OCI-M1 (cell line): ENCODE measurements at regions not wholly inside any gene's neighbourhood (a gene's known extent, or its start where the extent isn't known, plus 50 kb on each side); places are given as distances from the start of the nearest gene placed in this dataset.
"Not testable (repeated sequence)": the region's sequence is repeated elsewhere in the genome, so short reads cannot be mapped to it uniquely, and the experiment has no call there.

Experiments
- DNase-seq: peaks from one replicate; lab custom pipeline; 2025; lab: John Stamatoyannopoulos, UW

GRCh38 chr1:229924639-229925038 lies 142.4 kb upstream of the GALNT2 start:
- no peak for DNase-seq

GRCh38 chr1:229928767-229929166 lies 138.3 kb upstream of the GALNT2 start:
- DNase-seq: no peak

- DNase-seq: not testable (repeated sequence)
These were observed 135.3 kb upstream of the GALNT2 start for GRCh38 chr1:229931751-229932150.

- DNase-seq: not testable (repeated sequence)
These were observed 131.9 kb upstream of the GALNT2 start for GRCh38 chr1:229935157-229935556.

GRCh38 chr1:229938551-229938950 lies 128.5 kb upstream of the GALNT2 start:
- no peak for DNase-seq

- DNase-seq: no peak
These were observed 126.4 kb upstream of the GALNT2 start for GRCh38 chr1:229940684-229941083.

- DNase-seq: no peak
These were observed 125.9 kb upstream of the GALNT2 start for GRCh38 chr1:229941160-229941559.

- DNase-seq: no peak
These were observed 125.2 kb upstream of the GALNT2 start for GRCh38 chr1:229941831-229942230.

GRCh38 chr1:229942501-229942900 lies 124.5 kb upstream of the GALNT2 start:
- no peak for DNase-seq

GRCh38 chr1:229943148-229943714 lies 123.8 kb upstream of the GALNT2 start:
- DNase-seq: no peak

- DNase-seq: no peak
These were observed 122.9 kb upstream of the GALNT2 start for GRCh38 chr1:229943988-229944743.

GRCh38 chr1:229945795-229946194 lies 121.2 kb upstream of the GALNT2 start:
- DNase-seq: no peak

GRCh38 chr1:229947968-229948367 lies 119.1 kb upstream of the GALNT2 start:
- no peak for DNase-seq

- no peak for DNase-seq
These were observed 118.6 kb upstream of the GALNT2 start for GRCh38 chr1:229948438-229948837.

GRCh38 chr1:229949500-229949899 lies 117.5 kb upstream of the GALNT2 start:
- no peak for DNase-seq

- no peak for DNase-seq
These were observed 117.0 kb upstream of the GALNT2 start for GRCh38 chr1:229950020-229950419.

- no peak for DNase-seq
These were observed 116.1 kb upstream of the GALNT2 start for GRCh38 chr1:229950908-229951307.

- DNase-seq: peak; percentile 83
These were observed 115.0 kb upstream of the GALNT2 start for GRCh38 chr1:229951856-229952534.

- DNase-seq: no peak
These were observed 114.1 kb upstream of the GALNT2 start for GRCh38 chr1:229952670-229953520.

GRCh38 chr1:229953736-229954326 lies 113.2 kb upstream of the GALNT2 start:
- DNase-seq: peak; percentile 79

- no peak for DNase-seq
These were observed 102.8 kb upstream of the GALNT2 start for GRCh38 chr1:229964281-229964680.

GRCh38 chr1:229970714-229971113 lies 96.3 kb upstream of the GALNT2 start:
- DNase-seq: no peak
